Liver (tissue), 8 donors: ENCODE measurements at regions not wholly inside any gene's neighbourhood (a gene's known extent, or its start where the extent isn't known, plus 50 kb on each side); places are given as distances from the start of the nearest gene placed in this dataset.
A peak's percentile ranks its signal among the peaks of the same experiment; 100 is the strongest.

Source experiments
- DNase-seq: peaks from one replicate; pipeline ENCODE4 v3.0.0-alpha.2; 2017; ENCODE audit warnings: low spot score
- H3K27ac ChIP-seq, 2 donors: one replicate each; pipeline ENCODE4 v1.7.0; 2013; ENCODE audit warnings: inconsistent platforms in 2 of 2, low read length in 2 of 2, control low read depth in 1 of 2, low read depth in 1 of 2, mild to moderate bottlenecking in 1 of 2
- H3K27me3 ChIP-seq, 4 donors: one replicate each; pipeline versions ENCODE4 v1.6.1 to v1.7.0; 2013; ENCODE audit warnings: low read length in 3 of 4, inconsistent platforms in 1 of 4, mild to moderate bottlenecking in 1 of 4, moderate library complexity in 1 of 4; ENCODE audit not compliant: control insufficient read depth in 4 of 4, insufficient read depth in 4 of 4
- H3K36me3 ChIP-seq, 4 donors: one replicate each; pipeline versions ENCODE4 v1.6.1 to v1.7.0; 2013; ENCODE audit warnings: low read length in 3 of 4, mild to moderate bottlenecking in 3 of 4, low read depth in 1 of 4, moderate library complexity in 1 of 4; ENCODE audit not compliant: control insufficient read depth in 4 of 4, insufficient read depth in 3 of 4
- H3K4me1 ChIP-seq, 4 donors: one replicate each; pipeline versions ENCODE4 v1.6.1 to v1.7.0; 2013; ENCODE audit warnings: low read length in 3 of 4, mild to moderate bottlenecking in 3 of 4, moderate library complexity in 1 of 4; ENCODE audit not compliant: control insufficient read depth in 4 of 4, insufficient read depth in 4 of 4
- H3K4me3 ChIP-seq, 3 donors: one replicate each; pipeline versions ENCODE4 v1.6.1 to v1.7.0; 2013; ENCODE audit warnings: low read length in 3 of 3, control low read depth in 1 of 3, low read depth in 1 of 3, mild to moderate bottlenecking in 1 of 3
- H3K9ac ChIP-seq, 2 donors: one replicate each; pipeline ENCODE4 v1.7.0; 2013; ENCODE audit warnings: low read length in 2 of 2, mild to moderate bottlenecking in 2 of 2, moderate library complexity in 2 of 2, control low read depth in 1 of 2, low read depth in 1 of 2
- H3K9me3 ChIP-seq, 4 donors: one replicate each; pipeline versions ENCODE4 v1.6.1 to v1.7.0; 2013; ENCODE audit warnings: low read length in 3 of 4; ENCODE audit not compliant: control insufficient read depth in 4 of 4
- CTCF ChIP-seq: fragments of 150-350 bp; IDR thresholded peaks from 2 replicates; pipeline ENCODE4 v1.5.1; 2017; ENCODE audit warnings: improper control_type of control experiment, low read depth, low read length; ENCODE audit not compliant: missing input control
- EGR1 ChIP-seq, 2 donors: IDR thresholded peaks; 2 replicates each; pipeline ENCODE4 v1.6.1; 2016 to 2018; ENCODE audit warnings: antibody characterized with exemption in 2 of 2, low read depth in 2 of 2
- FOXA2 ChIP-seq: IDR thresholded peaks from 2 replicates; pipeline ENCODE4 v1.6.1; 2016; ENCODE audit warnings: antibody characterized with exemption
- HNF4G ChIP-seq: IDR thresholded peaks from 2 replicates; pipeline ENCODE4 v1.6.1; 2016; ENCODE audit warnings: antibody characterized with exemption
- JUND ChIP-seq, 2 donors: IDR thresholded peaks; 2 replicates each; pipeline ENCODE4 v1.6.1; 2016; ENCODE audit warnings: antibody characterized with exemption in 2 of 2
- RAD21 ChIP-seq, 2 donors: IDR thresholded peaks; 2 replicates each; pipeline ENCODE4 v1.6.1; 2016; ENCODE audit warnings: antibody characterized with exemption in 2 of 2, mild to moderate bottlenecking in 2 of 2
- RXRA ChIP-seq, 2 donors: IDR thresholded peaks; 2 replicates each; pipeline ENCODE4 v1.6.1; 2017 to 2018; ENCODE audit warnings: antibody characterized with exemption in 2 of 2, mild to moderate bottlenecking in 1 of 2
- SP1 ChIP-seq: IDR thresholded peaks from 2 replicates; pipeline ENCODE4 v1.6.1; 2018; ENCODE audit warnings: antibody characterized with exemption, mild to moderate bottlenecking
- TAF1 ChIP-seq: conservative IDR thresholded peaks from 2 replicates; pipeline ENCODE4 v1.6.1; 2016; ENCODE audit warnings: antibody characterized with exemption, mild to moderate bottlenecking
- YY1 ChIP-seq: IDR thresholded peaks from 2 replicates; pipeline ENCODE4 v1.6.1; 2016; ENCODE audit warnings: antibody characterized with exemption, mild to moderate bottlenecking
- WGBS: extraction: QIAGEN DNeasy Blood & Tissue Kit; methylation state at CpG from one replicate; pipeline ENCODE4 v1.1.7; 2013; 5-methylcytosine and 5-hydroxymethylcytosine counted together
- TF ChIP-seq, protein P1 (sequence below): IDR thresholded peaks from 2 replicates; pipeline ENCODE4 v1.6.1; 2016; ENCODE audit warnings: antibody characterized with exemption
- TF ChIP-seq, protein P2 (sequence below): IDR thresholded peaks from 2 replicates; pipeline ENCODE4 v1.6.1; 2016; ENCODE audit warnings: antibody characterized with exemption, mild to moderate bottlenecking
- donor health status: healthy.
- donor health status: healthy.
- donor health status: healthy.
- donor health status: healthy.
- donor health status: healthy.

GRCh38 chr9:22514871-22515270, 68.2 kb downstream of the DMRTA1 start:
- Histone ChIP-seq H3K27ac (no peak overlapping the region), H3K27me3 (no peaks in the 10 kb centered on the region), H3K4me1 (no peaks in the 10 kb centered on the region), H3K36me3 (no peaks in the 10 kb centered on the region), H3K9me3 (no peaks in the 10 kb centered on the region), H3K9ac (no peak overlapping the region), H3K4me3 (no peak overlapping the region)
- DNase-seq = no peak
- TF ChIP-seq RAD21 (IDR thresholded peaks at IDR 0.05) (no peak), SP1 (no peak), YY1 (no peak)

DNA sequence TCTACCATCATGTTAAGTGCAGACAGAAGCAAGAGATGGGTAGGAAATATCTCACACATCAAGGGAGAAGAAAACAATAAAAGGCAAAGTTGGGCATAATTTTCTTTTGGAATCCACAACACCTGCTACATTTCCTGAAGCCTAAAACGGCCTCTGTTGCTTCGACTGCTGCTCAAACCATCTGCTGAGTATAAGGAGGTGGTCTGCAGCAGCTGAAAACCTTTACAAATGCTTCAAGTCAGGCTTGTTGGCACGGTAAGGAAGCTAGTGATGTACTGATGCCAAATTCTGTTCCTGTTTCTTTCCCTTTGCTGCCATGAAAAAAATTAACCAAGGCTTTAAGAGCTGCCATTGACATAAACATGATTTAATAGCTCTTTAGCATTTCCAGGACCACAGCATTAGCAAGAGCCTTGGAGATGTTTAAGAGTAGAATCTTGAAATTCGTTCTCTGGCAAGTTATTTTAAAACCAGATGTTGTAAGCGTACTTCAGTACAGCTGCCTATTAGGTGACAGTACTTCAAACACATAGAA, 75.6 kb downstream of the DMRTA1 start:
- no peak for DNase-seq
- WGBS = 83% methylated on average over 5 of the region's 5 CpGs
- H3K36me3 ChIP-seq = no peaks in the 10 kb centered on the region

GRCh38 chr9:22528485-22528884, 81.9 kb downstream of the DMRTA1 start:
- H3K9ac ChIP-seq = no peak overlapping the region
- H3K27me3 ChIP-seq = no peaks in the 10 kb centered on the region
- H3K36me3 ChIP-seq = no peaks in the 10 kb centered on the region
- WGBS = 74% methylated on average over 2 of the region's 2 CpGs
- no peaks in the 10 kb centered on the region for H3K4me1 ChIP-seq
- H3K9me3 ChIP-seq = no peaks in the 10 kb centered on the region
- TF ChIP-seq RXRA (IDR thresholded peaks at IDR 0.05) = no peak
- TF ChIP-seq JUND (IDR thresholded peaks at IDR 0.05) = no peak
- TF ChIP-seq RAD21 (IDR thresholded peaks at IDR 0.05) = peak; percentile 23 to 33
- TF ChIP-seq CTCF = no peak
- no peak overlapping the region for H3K4me3 ChIP-seq
- DNase-seq = no peak
- H3K27ac ChIP-seq = no peak overlapping the region

More for the DNA sequence above, 75.6 kb downstream of the DMRTA1 start:
- H3K4me1 ChIP-seq = no peaks in the 10 kb centered on the region
- no peak overlapping the region for H3K4me3 ChIP-seq
- H3K27ac ChIP-seq = no peak overlapping the region
- H3K9ac ChIP-seq = no peak overlapping the region
- no peaks in the 10 kb centered on the region for H3K27me3 ChIP-seq
- H3K9me3 ChIP-seq = no peaks in the 10 kb centered on the region
- TF ChIP-seq, protein P1, sequence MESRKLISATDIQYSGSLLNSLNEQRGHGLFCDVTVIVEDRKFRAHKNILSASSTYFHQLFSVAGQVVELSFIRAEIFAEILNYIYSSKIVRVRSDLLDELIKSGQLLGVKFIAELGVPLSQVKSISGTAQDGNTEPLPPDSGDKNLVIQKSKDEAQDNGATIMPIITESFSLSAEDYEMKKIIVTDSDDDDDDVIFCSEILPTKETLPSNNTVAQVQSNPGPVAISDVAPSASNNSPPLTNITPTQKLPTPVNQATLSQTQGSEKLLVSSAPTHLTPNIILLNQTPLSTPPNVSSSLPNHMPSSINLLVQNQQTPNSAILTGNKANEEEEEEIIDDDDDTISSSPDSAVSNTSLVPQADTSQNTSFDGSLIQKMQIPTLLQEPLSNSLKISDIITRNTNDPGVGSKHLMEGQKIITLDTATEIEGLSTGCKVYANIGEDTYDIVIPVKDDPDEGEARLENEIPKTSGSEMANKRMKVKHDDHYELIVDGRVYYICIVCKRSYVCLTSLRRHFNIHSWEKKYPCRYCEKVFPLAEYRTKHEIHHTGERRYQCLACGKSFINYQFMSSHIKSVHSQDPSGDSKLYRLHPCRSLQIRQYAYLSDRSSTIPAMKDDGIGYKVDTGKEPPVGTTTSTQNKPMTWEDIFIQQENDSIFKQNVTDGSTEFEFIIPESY = no peak
- TF ChIP-seq JUND (IDR thresholded peaks at IDR 0.05) (no peak), TAF1 (no peak), FOXA2 (no peak), RAD21 (IDR thresholded peaks at IDR 0.05) (no peak), HNF4G (no peak), SP1 (no peak), EGR1 (IDR thresholded peaks at IDR 0.05; ENCODE audit: low read depth in 2 of 2) (no peak)
- TF ChIP-seq, protein P2, sequence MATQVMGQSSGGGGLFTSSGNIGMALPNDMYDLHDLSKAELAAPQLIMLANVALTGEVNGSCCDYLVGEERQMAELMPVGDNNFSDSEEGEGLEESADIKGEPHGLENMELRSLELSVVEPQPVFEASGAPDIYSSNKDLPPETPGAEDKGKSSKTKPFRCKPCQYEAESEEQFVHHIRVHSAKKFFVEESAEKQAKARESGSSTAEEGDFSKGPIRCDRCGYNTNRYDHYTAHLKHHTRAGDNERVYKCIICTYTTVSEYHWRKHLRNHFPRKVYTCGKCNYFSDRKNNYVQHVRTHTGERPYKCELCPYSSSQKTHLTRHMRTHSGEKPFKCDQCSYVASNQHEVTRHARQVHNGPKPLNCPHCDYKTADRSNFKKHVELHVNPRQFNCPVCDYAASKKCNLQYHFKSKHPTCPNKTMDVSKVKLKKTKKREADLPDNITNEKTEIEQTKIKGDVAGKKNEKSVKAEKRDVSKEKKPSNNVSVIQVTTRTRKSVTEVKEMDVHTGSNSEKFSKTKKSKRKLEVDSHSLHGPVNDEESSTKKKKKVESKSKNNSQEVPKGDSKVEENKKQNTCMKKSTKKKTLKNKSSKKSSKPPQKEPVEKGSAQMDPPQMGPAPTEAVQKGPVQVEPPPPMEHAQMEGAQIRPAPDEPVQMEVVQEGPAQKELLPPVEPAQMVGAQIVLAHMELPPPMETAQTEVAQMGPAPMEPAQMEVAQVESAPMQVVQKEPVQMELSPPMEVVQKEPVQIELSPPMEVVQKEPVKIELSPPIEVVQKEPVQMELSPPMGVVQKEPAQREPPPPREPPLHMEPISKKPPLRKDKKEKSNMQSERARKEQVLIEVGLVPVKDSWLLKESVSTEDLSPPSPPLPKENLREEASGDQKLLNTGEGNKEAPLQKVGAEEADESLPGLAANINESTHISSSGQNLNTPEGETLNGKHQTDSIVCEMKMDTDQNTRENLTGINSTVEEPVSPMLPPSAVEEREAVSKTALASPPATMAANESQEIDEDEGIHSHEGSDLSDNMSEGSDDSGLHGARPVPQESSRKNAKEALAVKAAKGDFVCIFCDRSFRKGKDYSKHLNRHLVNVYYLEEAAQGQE = no peak
